IPS DF 19.7 (cell line): ENCODE measurements at regions not wholly inside any gene's neighbourhood (a gene's known extent, or its start where the extent isn't known, plus 50 kb on each side); places are given as distances from the start of the nearest gene placed in this dataset.

Experiments
- DNase-seq: peaks from one replicate; pipeline ENCODE4 v3.0.0-alpha.2; 2013; ENCODE audit warnings: low read depth, low spot score

DNA sequence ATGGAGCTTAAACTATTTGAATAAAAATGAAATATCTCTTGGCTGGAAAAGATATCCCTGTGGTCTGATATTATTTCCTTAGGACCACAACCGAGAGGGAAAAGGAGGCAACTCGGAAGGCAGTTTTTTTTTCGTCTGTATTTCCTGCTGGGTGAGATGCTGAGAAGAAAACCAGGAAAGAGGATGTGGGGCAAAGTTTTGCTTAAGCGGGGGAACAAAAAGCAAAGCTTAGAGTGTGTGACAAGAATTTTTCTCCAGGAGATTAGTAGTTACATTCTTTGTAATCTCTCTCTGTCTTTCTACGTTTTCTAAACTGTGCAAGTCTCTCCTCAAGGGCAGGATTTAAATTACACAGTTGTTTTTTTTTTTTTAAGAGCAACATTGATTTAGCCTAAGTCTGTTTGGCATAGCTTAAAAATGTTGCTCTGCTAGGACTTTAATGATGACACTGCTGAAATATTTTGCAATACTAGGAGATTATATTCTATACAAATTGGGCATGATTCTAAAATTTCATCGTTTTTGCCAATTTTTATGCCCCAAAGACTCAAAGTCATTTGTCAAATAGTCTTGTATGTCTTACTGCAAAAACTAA lies 258.5 kb downstream of the KCNS3 start:
- DNase-seq, result no peak

DNA sequence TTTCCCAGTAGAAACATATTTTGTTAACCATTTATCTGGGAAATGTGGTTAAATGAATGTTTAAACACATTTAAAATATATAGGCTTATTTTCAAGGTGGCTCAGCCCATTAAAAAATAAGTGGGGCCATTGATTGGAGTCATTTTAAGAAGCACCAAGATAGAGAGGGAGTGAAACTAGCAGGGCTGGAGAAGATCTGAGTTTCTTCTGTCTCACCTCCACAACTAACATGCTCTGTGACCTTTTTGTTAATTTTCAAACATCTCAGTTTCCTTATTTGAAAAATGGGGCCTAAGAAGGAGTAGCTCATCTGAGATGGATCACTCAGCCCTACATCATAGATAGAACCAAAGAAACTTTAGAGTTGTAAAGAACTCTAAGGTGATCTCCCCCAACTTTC lies 254.8 kb downstream of the KCNS3 start:
- no peak for DNase-seq

DNA sequence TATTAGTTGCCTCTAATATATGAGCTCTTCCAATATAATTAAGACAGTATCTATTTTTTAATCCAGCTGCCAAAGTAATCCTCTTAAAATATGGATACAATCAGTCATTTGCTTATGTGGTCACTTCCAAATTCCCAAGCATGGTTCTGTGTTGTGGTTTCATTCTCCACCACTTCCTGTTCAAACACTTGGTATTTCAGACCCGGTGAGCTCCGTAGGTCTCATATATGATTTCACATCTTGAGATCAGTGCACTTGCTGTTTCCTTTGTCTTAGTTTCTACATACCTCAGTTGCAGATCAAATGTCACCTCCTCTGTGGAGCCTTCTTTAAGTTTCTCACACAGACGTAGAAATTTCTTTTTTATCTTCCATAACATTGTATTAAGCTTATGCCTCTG lies 254.2 kb downstream of the KCNS3 start:
- DNase-seq, result no peak

DNA sequence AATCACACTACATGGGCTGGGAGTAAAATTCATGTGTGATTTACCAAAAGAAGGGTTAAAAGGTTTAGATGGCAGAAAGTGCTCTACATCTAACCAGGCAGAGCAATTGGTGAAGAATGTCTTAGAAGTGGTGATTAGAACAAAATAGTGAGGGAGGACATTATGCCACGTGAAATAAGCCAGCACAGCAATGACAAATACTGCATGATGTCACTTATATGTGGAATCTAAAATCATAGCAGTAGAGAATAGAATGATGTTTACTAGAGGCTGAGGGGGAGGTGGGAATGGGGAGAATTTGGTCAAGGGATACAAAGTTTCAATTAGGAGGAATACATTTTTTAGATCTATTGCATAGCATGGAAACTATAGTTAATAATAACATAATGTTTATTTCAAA lies 253.3 kb downstream of the KCNS3 start:
- DNase-seq, result no peak

DNA sequence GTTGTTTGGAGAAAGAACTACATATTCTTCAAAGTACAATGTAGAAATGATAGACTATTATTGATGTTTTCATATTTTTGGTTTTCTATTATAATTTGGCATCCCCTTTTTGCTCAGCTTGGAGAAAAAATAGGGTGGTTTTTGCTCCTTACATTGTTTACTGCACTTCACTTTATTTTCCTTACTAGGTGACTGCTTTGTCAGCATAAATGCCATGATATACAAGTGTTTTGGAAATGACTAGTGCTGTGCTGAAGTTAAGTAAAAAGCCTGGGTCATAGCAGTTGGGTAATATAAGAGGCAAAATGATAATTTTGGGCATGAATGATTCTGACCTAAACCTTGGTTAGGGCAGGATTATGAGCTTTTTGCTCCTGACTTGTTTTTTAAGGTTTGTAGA lies 250.9 kb downstream of the KCNS3 start:
- DNase-seq, result no peak

DNA sequence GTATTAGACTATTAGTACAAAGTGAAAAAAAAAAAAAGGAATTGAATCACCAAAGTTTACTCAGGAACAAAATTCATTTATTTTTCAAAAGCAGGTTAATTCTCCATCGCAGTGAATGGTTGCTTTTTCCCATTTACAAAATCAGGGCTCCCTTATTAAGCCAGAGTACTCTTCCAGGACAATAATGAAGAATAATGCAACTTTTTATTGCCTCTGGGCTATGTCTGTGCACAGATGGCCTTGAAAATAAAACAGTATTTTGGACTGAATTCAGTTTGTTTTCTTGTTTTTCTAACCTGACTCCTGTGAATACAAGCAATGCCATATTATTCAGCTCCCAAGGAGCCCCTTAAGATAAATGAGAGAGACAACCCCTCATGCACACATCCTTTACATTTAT lies 246.8 kb downstream of the KCNS3 start:
- DNase-seq, result no peak

DNA sequence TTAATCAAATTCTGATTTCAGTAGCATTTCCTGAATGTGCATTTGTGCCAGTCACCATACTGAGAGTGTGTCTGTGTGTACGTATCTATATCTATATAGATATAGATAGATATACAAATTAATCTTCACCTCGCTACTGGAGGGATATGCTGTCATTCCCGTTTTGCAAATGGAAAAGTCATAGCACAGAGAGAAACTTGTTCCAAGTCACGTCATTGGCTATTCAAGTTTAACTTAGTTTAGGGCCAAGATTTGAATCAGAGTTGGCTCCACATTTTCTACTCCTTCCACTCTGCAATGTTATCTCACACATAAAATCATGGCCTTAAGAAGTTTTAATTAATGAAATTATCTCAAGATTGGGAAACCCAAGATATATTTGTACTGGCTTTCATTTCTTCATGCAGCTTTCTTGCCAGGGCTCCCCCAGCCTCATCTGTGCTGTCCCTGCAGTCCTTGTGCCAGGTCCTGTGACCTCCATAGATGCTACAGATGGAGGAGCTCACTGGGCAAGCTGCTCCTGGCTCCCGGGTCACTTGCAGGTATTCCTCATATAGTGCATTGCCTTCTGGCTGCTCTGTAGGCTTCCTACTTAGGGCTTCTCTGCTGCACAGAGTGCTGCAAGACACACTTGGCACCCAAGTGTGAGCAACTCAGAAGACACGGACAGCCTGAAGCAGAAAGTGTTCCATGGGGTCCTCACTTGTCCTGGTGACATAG lies 245.8 kb downstream of the KCNS3 start:
- no peak for DNase-seq

DNA sequence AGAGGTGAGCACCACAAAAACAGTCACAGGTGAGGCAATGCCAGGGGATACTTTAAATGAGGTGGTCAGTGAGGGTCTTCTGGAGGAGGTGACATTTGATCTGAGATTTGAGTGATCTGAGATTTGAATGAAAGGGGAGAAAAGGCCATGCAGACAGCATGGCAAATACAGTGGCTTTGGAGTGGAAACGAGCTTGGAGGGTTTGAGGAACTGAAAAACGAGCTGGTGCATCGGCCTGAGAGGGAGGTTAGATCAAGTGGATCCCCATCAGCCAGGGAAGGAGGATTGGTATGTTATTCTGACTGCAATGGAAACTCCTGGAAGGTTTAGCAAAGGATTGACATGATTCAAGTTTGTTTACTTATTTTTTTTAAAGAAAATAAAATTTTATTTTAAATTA lies 245.1 kb downstream of the KCNS3 start:
- DNase-seq, result no peak

DNA sequence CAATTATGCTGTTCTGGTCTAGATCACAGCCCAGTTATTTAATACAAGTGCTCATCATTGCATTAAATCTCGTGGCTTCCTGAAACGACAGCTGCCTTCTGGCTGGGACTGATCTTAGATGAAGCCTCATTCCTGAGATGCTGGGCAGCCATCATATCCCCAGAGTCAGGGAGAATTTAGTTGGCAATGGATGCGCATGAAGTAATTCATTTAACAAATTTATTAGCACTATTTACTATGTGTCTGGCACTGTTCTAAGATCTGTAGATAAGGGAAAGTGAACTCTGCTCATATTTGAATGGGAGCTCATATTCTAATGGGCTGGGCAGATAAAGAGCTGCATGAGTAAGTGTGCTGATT lies 244.7 kb downstream of the KCNS3 start:
- DNase-seq, result no peak

DNA sequence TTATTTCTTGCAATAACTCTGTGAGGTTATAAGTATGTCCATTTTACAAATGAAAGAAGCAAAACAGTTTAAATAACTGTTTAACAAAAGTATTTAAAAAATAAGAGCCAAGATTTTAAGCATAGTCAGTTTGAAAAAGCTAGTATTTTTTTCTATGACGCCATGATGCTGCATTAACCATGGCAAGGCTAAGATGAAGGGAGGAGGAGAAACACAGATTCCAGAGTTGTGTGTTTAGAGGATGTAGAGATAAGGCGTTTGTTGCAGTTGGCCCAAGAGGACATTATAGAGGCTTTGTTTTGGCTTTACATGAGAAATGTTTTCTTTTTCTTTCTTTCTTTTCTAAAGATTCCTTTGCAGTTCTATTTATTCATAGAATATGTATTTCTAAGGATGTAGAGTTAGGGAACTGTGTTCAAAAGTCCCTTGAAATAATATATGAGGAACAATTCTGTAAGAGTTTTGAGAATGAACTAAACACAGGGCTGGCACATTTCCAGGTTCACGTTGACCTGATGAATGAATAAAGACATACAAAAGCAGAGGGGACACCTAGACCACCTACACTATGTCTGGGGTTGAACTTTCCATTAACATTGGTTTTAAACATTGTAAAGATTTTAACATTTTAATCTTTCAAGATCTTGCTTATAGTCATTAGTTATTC lies 244.2 kb downstream of the KCNS3 start:
- no peak for DNase-seq

DNA sequence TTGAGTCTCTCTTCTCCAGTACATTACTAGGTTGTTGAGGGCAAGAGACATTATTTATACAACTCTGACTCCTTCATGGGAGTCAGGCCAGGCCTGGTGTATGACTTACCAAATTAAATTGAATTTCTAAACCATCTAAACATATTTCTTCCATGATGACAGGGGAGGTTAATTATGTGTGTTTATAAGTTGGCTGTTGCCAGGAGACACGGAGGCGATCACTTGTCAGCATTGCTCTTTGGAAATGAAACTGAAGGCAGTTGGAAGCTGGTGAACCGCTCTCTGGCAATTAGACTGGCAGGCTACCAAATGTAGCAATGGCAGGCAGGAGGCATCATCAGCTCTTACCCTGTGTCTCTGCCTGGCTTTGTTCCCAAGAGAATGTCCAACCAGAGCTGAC lies 241.4 kb downstream of the KCNS3 start:
- DNase-seq, result no peak

DNA sequence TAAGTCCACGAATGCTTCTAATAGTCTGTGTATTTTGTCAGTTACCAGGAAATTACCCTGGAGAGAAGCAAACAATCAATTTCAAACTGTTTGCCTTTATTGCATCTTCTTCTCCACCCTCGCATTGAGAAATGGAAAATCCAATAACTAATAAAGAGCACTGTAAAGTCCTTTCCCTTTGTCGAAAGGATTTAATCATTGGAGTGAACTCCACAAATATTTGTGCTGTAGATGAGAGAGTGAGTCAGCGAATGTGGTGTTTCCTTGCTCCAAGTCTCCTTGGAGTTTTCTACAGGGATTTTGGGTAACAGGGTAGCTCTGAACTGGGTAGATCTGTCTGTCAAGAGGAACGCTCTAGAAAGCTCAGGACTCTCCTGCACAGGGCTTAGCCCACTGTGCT lies 240.2 kb downstream of the KCNS3 start:
- DNase-seq, result no peak

DNA sequence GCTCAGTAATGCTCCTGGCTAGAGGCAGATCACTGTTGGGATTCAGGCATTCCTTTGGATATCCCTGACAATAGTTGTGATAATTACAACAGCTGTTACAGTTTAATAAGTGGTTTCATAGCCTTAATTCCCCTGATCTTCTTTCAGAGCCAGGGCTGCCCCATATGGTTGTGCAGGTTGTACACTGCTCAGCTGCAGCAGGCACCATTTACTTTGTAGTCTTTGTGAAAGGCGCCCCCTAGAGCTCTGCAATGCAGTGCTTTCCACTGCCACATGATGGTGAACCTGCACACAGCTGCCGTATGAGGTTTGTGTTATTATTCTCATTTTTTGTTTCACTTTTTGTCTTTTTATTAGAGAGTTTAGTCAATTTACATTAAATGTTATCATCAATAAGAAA lies 239.1 kb downstream of the KCNS3 start:
- peak; percentile 1 for DNase-seq

DNA sequence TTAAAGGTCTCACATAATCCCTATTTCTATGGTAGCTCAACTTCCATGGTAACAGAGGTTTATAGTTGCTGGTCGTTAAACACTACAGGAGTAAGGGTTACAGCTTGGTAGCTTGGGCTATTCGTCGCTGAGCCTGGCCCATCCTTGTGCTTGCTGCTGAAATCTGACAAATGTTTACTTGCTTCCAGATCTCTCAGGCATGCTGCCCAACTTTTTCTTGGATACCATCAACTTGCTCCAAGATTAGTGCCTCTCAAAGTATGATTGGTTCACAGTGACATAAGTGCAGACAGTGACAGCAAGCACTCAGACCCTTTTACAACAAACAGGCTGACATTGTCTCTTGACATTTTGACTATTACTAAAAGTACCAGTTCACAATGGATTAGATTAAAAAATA lies 231.8 kb downstream of the KCNS3 start:
- DNase-seq, result no peak

DNA sequence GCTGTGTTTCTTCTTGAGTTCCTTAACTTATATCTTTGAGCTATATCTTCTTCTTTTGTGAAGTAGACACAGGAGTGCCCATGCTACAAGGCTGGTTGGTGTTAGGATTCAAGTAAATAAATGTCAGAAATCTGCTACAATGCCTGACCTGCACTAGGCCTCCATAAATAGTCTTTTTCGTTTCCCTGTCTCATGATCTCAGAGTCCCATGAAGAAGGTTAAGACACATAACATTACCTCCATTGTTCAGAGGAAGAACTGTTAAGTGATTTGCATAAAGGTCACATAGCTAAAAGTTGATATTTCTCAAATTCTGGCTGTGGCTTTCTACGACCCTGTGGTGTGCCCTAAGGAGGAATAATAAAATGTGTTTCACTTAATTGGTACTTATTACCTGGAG lies 228.4 kb downstream of the KCNS3 start:
- no peak for DNase-seq

DNA sequence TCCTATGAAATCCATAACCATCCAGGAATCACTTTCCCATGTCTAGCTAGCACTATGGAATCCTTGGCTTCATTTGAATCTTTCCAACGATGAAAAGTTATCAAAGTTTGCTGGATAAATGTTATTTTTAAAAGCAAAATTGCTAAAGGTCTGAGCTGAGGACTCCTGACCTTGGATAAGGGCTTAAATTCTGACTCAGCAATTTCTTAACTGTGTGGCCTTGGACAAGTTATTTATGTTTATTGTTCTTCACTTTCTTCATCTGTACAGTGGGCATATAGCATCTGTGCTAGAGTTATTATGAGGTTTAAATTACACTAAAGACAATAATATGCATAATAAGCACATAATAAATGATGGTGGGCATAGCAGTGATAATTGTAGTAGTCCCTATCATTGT lies 227.5 kb downstream of the KCNS3 start:
- no peak for DNase-seq

DNA sequence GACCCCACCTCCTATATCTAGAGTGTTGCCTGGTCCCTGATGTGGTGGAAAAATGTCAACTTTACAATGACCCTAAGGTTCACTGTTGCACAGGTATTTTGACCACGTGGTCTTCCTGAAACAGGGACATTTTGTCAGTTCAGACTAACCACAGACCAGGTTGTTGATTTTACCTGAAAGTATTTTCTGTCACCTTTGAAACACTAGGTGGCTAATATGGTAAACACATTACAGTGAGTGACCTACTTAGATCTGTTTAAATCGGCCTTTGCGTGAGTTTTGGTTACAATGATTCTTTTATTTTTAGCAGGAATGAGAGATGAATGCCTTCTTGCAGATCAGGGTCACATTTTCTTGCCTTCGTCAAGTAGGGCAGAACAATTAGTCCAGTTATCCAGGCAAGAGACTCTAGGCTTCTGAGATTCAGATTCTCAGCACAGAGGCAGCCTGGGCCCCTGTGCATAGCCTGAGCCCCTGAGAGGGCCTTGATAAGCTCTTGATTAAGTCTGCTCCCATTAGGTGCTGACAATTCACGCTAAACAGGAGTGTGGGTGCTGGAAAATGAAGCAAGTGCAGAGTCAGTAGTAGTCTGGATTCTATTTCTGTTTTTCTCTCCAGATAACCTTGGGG lies 226.2 kb downstream of the KCNS3 start:
- no peak for DNase-seq

DNA sequence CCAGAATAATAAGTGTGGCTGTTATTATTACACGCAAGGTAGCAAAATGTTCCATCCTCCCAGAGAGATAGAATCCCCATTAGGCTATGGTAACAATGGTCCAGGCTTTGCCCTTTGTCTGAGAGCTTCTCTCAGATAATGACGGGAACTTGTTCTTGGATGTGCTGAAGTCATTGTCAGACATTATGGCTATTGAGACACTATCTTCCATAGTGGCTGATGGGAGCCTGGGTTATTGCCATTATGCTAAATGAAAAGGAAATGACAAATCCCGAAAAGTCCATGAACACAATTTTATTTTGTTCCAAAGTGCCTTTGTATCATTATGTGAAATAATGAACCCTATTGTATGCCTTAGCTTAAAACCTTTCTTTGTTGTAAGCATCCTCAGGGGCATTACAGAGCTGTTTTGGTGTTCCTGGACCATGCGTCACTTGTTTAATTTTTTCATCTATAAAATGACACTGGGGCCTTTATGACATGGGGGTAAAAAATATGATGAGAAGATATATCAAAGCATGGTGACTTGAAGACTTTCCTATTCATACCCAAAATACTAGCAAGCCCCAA lies 218.5 kb downstream of the KCNS3 start:
- no peak for DNase-seq

DNA sequence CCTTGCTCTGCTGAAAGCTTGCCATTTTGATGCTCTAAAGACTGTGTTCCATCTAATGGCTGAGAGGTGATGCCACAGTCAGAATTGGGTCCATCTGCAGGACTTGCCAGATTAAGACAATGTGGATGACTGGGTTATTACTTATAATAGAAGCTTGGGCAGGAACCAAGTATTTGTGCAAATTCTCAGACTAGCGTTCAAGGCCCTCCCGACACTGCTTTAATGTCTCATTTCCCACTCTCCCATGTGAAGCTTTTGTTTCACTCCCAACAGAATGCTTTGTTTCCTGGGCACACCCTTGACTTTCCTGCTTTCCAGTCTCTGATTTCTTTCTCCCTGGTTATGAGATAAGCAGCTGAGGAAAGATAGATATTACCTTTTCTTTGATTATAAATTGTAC lies 215.8 kb downstream of the KCNS3 start:
- no peak for DNase-seq

DNA sequence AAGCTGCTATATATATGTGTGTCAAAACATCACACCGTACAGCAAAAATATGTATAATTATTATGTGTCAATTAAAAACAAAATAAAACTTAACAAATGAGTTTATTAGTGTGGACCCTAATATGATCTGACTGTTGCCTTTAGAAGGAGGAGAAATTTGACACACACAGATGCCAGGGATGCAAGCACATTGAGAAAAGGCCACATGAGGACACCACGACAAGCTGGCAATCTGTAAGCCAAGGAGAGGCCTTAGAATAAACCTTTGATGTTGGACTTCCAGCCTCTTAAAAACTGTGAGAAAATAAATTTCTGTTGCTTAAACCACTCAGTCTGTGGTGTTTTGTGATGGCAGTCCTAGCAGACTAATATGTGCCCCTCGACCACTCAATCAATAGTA lies 214.7 kb downstream of the KCNS3 start:
- no peak for DNase-seq

DNA sequence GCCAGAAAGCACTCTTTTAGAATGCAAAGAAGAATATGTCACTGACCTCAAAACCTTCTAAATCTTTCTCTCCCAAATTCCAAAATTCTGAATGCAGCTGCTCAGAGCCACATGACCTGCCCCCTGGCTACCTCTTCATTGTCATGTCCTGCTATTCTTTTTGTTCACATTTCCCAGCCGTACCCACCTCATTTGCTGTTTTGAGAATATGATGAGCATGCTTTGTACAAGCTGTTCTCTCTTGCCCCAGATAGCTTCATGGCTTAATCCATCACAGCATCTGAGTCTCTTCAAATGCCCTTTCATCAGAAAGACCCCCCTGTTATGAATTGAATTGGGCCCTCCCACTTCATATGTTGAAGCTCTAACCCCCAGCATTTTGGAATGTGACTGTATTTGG lies 214.3 kb downstream of the KCNS3 start:
- DNase-seq, result no peak

DNA sequence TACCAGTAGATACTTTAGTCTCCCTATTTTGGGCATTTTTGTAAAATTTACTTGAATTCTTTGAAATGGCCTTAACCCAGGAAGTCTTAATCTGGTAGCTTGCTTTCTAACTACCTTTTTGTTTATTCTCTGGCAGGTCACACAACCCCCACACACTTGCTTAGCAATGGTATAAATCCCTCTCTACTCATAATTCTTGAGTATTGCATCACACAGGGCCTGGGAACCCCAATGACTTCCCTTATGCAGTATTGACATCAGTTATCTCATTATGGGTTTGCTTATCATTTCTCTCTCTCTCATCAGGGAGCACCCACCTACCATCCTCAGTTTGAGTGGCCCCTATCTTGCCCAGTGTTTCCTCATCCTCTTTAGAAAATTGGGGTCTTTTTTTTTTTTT lies 207.1 kb downstream of the KCNS3 start:
- DNase-seq, result no peak

DNA sequence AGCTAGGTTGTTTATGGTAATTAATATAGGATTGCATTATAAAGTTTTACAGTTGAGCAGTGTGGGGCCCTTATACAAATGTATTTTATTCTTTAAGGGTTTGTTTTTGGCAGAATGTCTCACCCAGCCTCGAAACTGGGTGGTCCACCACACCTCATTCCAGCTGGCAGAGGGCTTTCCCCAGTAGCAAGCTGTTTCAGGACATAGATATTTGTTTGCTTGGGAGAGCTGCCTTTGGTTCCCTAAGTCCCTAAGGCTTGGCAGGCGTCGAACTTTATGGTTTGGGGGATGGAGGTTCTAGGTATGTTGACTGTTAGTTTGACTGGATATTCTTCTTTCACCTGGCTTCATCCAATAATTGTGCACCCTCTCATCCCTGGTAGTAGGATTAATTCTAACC lies 205.9 kb downstream of the KCNS3 start:
- no peak for DNase-seq
